HCT116 (cell line): ENCODE measurements at regions not wholly inside any gene's neighbourhood (a gene's known extent, or its start where the extent isn't known, plus 50 kb on each side); places are given as distances from the start of the nearest gene placed in this dataset.

Experiments used
- ATAC-seq: fragments of 200-7000 bp; cut with Tn5 transposase; 2 replicates; pipeline ENCODE4 v1.9.1; 2020; ENCODE audit warnings: mild to moderate bottlenecking, moderate library complexity
- BruUV-seq: library from RNA; stranded (reverse); fragments of 400-500 nt; replicated peaks from 2 replicates; lab custom pipeline; 2021; lab: Mats Ljungman, UMichigan
- CTCF ChIA-PET: fragments of 300-600 bp; sonication (Branson Sonifier 250); formaldehyde crosslinking; loops from one replicate; lab custom pipeline; 2021; ENCODE audit warnings: antibody characterized with exemption; lab: Charles Lee
- POLR2A ChIA-PET: fragments of 300-600, 350-600 bp; sonication (Branson Sonifier 250); formaldehyde crosslinking; loops from one replicate; lab custom pipeline; 2021; ENCODE audit warnings: antibody characterized with exemption; lab: Charles Lee
- RAD21 ChIA-PET, 2 experiments: fragments of 300-600 bp; sonication (Branson Sonifier 250); formaldehyde crosslinking; loops; one replicate each; lab custom pipeline; 2023; ENCODE audit warnings: low total read pairs in 2 of 2; ENCODE audit not compliant: uncharacterized antibody in 2 of 2, unreplicated experiment in 2 of 2, low non-redundant PET in 1 of 2; lab: Charles Lee
- DNase-seq: peaks from one replicate; pipeline ENCODE4 v3.0.0-alpha.2; 2010; ENCODE audit warnings: low read depth, low spot score
- H2AFZ ChIP-seq: fragments of 200-600 bp; shearing (Covaris generic), sonication (generic); 2 replicates; pipeline ENCODE4 v1.6.1; 2017; ENCODE audit warnings: low read depth, mixed run types, mixed read lengths, antibody characterized with exemption, low read length; ENCODE audit not compliant: poor library complexity, severe bottlenecking
- H3K27ac ChIP-seq: 2 replicates; pipeline ENCODE4 v1.5.1; 2012; ENCODE audit warnings: low read depth, low read length
- H3K27me3 ChIP-seq: fragments of 200-600 bp; sonication (generic); 2 replicates; pipeline ENCODE4 v1.6.1; 2016; ENCODE audit warnings: mixed run types, low read length, mixed read lengths; ENCODE audit not compliant: insufficient read depth
- H3K36me3 ChIP-seq, 2 experiments: fragments of 200-500 bp in 1 of 2; fragments of 200-600 bp in 1 of 2; sonication (Bioruptor generic) in 1 of 2; sonication (generic) in 1 of 2; 2 replicates each; pipeline versions ENCODE4 v1.5.1 to v1.6.1; 2014 to 2016; ENCODE audit warnings: low read length in 2 of 2, inconsistent platforms in 1 of 2, mixed read lengths in 1 of 2, mixed run types in 1 of 2; ENCODE audit not compliant: insufficient read depth in 2 of 2, control insufficient read depth in 1 of 2
- H3K4me1 ChIP-seq, 2 experiments: fragments of 200-600 bp in 1 of 2; sonication (generic) in 1 of 2; 2 replicates each; pipeline versions ENCODE4 v1.5.1 to v1.6.1; 2012 to 2017; ENCODE audit warnings: low read length in 2 of 2, inconsistent platforms in 1 of 2, mild to moderate bottlenecking in 1 of 2, mixed read lengths in 1 of 2, mixed run types in 1 of 2, moderate library complexity in 1 of 2; ENCODE audit not compliant: insufficient read depth in 2 of 2, control insufficient read depth in 1 of 2
- H3K4me2 ChIP-seq: fragments of 200-600 bp; sonication (generic); 2 replicates; pipeline ENCODE4 v1.6.1; 2017; ENCODE audit warnings: mixed run types, low read length, mixed read lengths
- H3K4me3 ChIP-seq, 2 experiments: fragments of 200-600 bp in 1 of 2; sonication (generic) in 1 of 2; replicated peaks in 1 of 2; 2 replicates each; pipeline ENCODE4 v1.5.1; 2011 to 2016; ENCODE audit warnings: low read length in 2 of 2, control low read depth in 1 of 2, low read depth in 1 of 2, mild to moderate bottlenecking in 1 of 2, mixed read lengths in 1 of 2, mixed run types in 1 of 2
- H3K79me2 ChIP-seq: fragments of 200-600 bp; sonication (generic); 2 replicates; pipeline ENCODE4 v1.6.1; 2017; ENCODE audit warnings: mild to moderate bottlenecking, mixed run types, low read length, moderate library complexity, mixed read lengths; ENCODE audit not compliant: insufficient read depth
- H3K9ac ChIP-seq: fragments of 200-600 bp; sonication (generic); 2 replicates; pipeline ENCODE4 v1.6.1; 2016; ENCODE audit warnings: low read length, mixed read lengths
- H3K9me2 ChIP-seq: fragments of 200-600 bp; sonication (generic), shearing (Covaris generic); 2 replicates; pipeline ENCODE4 v1.6.1; 2017; ENCODE audit warnings: mixed run types, mild to moderate bottlenecking, moderate library complexity; ENCODE audit not compliant: insufficient read depth
- H3K9me3 ChIP-seq, 2 experiments: fragments of 200-500 bp in 1 of 2; fragments of 200-600 bp in 1 of 2; sonication (Bioruptor generic) in 1 of 2; sonication (generic) in 1 of 2; 2 replicates each; pipeline ENCODE4 v1.6.1; 2014 to 2017; ENCODE audit warnings: low read length in 2 of 2, mixed read lengths in 2 of 2, inconsistent platforms in 1 of 2, low read depth in 1 of 2, mild to moderate bottlenecking in 1 of 2, mixed run types in 1 of 2, moderate library complexity in 1 of 2; ENCODE audit not compliant: control insufficient read depth in 1 of 2, insufficient read depth in 1 of 2
- H4K20me1 ChIP-seq: fragments of 200-600 bp; sonication (generic), shearing (Covaris generic); 2 replicates; pipeline ENCODE4 v1.6.1; 2017; ENCODE audit warnings: mixed run types, mild to moderate bottlenecking, moderate library complexity; ENCODE audit not compliant: insufficient read depth
- ATF3 ChIP-seq: IDR thresholded peaks from 2 replicates; pipeline ENCODE4 v1.6.1; 2012
- CEBPB ChIP-seq: IDR thresholded peaks from 2 replicates; pipeline ENCODE4 v1.6.1; 2012; ENCODE audit warnings: low read depth
- EGR1 ChIP-seq: IDR thresholded peaks from 2 replicates; pipeline ENCODE4 v1.6.1; 2012; ENCODE audit warnings: low read depth
- EZH2 ChIP-seq: fragments of 200-600 bp; sonication (generic); IDR thresholded peaks from 2 replicates; pipeline ENCODE4 v1.6.1; 2017; ENCODE audit warnings: antibody characterized with exemption, mixed run types
- FOSL1 ChIP-seq: IDR thresholded peaks from 2 replicates; pipeline ENCODE4 v1.6.1; 2012; ENCODE audit warnings: low read depth
- JUND ChIP-seq: IDR thresholded peaks from 2 replicates; pipeline ENCODE4 v1.6.1; 2012
- SRF ChIP-seq: IDR thresholded peaks from 2 replicates; pipeline ENCODE4 v1.6.1; 2012; ENCODE audit warnings: low read depth
- ZFX ChIP-seq: fragments of 450-650 bp; IDR thresholded peaks from 2 replicates; pipeline ENCODE4 v1.6.1; 2017
- intact Hi-C: fragments of 100-400 bp; cut with micrococcal nuclease; formaldehyde crosslinking; loops from 2 replicates; pipeline ENCODE4 v1.10.0; 2022

- ChIA-PET POLR2A (no interaction called here), CTCF (no interaction called here), RAD21 (no interaction called here)
- no peaks in the 10 kb centered on the region for H3K9me2 ChIP-seq
- no peaks in the 10 kb centered on the region for H3K27me3 ChIP-seq
- no peak overlapping the region for H2AFZ ChIP-seq
- H3K36me3 ChIP-seq, result no peaks in the 10 kb centered on the region
- H3K4me2 ChIP-seq, result no peak overlapping the region
- no peaks in the 10 kb centered on the region for H4K20me1 ChIP-seq
- no peaks in the 10 kb centered on the region for H3K4me1 ChIP-seq
- intact Hi-C loops, result no loop called here
- no peaks in the 10 kb centered on the region for H3K9me3 ChIP-seq
- no peak overlapping the region for H3K4me3 ChIP-seq
- H3K79me2 ChIP-seq, result no peaks in the 10 kb centered on the region
- no peak overlapping the region for H3K9ac ChIP-seq
- BruUV-seq, result no TSS peak
- H3K27ac ChIP-seq, result no peak overlapping the region
- ATAC-seq (no peak), DNase-seq (no peak)
- TF ChIP-seq EGR1 (no peak), SRF (no peak), CEBPB (no peak)
Measured at GRCh38 chr4:185916231-185916630, 104.2 kb upstream of the SORBS2 start.

DNA sequence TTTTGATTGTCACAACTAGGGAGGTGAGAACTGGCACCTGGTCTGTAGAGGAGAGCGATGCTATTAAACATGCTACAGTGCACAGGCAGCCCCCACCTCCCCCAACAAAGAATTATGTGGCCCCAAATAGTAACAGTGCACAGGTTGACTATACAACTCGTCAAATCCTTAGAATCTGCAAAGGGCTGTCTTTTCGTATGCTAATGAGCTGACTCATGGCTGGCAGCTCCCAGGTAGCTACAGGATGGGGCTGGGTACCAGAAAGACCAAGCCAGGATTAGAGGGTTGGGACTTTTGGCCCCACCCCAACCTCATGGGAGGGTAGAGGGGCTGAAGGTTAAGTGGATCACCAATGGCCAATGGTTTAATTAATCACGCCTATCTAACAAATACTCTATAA lies 104.7 kb upstream of the SORBS2 start:
- Histone ChIP-seq H3K4me3 (no peak overlapping the region), H3K79me2 (no peaks in the 10 kb centered on the region), H3K4me1 (no peaks in the 10 kb centered on the region), H3K9me3 (no peaks in the 10 kb centered on the region), H3K36me3 (no peaks in the 10 kb centered on the region), H3K27ac (no peak overlapping the region), H3K4me2 (no peak overlapping the region), H4K20me1 (no peaks in the 10 kb centered on the region), H2AFZ (no peak overlapping the region), H3K9me2 (no peaks in the 10 kb centered on the region), H3K27me3 (no peaks in the 10 kb centered on the region), H3K9ac (no peak overlapping the region)
- no peak for DNase-seq
- ChIA-PET POLR2A (no interaction called here), CTCF (no interaction called here), RAD21 (no interaction called here)
- intact Hi-C loops, result no loop called here
- no peak for ATAC-seq
- BruUV-seq, result no TSS peak
- TF ChIP-seq ZFX, result no peak
- no peak for TF ChIP-seq JUND
- no peak for TF ChIP-seq FOSL1
- TF ChIP-seq ATF3, result no peak
- no peak for TF ChIP-seq EZH2
- no peak for TF ChIP-seq EGR1
